ENCODE measurements at regions not wholly inside any gene's neighbourhood (a gene's known extent, or its start where the extent isn't known, plus 50 kb on each side); places are given as distances from the start of the nearest gene placed in this dataset.

GRCh38 chr3:151935446-151935845, 62.0 kb downstream of the SUCNR1 start:
- Mint-ChIP-seq H3K36me3 (ENCODE audit: low read depth) (no peaks in the 10 kb centered on the region), H3K4me1 (ENCODE audit: low read depth) (no peaks in the 10 kb centered on the region), H3K27me3 (no peaks in the 10 kb centered on the region), H3K4me3 (no peak overlapping the region), H3K27ac (no peak overlapping the region), H3K9me3 (no peaks in the 10 kb centered on the region)

GRCh38 chr3:151940481-151940880, 67.0 kb downstream of the SUCNR1 start:
- H3K36me3 Mint-ChIP-seq (ENCODE audit: low read depth) = no peaks in the 10 kb centered on the region
- H3K27ac Mint-ChIP-seq = no peak overlapping the region
- H3K4me1 Mint-ChIP-seq (ENCODE audit: low read depth) = no peaks in the 10 kb centered on the region
- no peak overlapping the region for H3K4me3 Mint-ChIP-seq
- no peaks in the 10 kb centered on the region for H3K9me3 Mint-ChIP-seq
- H3K27me3 Mint-ChIP-seq = no peaks in the 10 kb centered on the region

- no peaks in the 10 kb centered on the region for H3K36me3 Mint-ChIP-seq (ENCODE audit: low read depth)
- no peak overlapping the region for H3K4me3 Mint-ChIP-seq
- H3K27me3 Mint-ChIP-seq = peaks cover 3% of the 10 kb centered on the region
- H3K4me1 Mint-ChIP-seq (ENCODE audit: low read depth) = no peaks in the 10 kb centered on the region
- no peak overlapping the region for H3K27ac Mint-ChIP-seq
- H3K9me3 Mint-ChIP-seq = no peaks in the 10 kb centered on the region
Measured at GRCh38 chr3:151943539-151943938, 70.1 kb downstream of the SUCNR1 start.

GRCh38 chr3:151944356-151944755, 70.9 kb downstream of the SUCNR1 start:
- Mint-ChIP-seq H3K4me1 (ENCODE audit: low read depth) (no peaks in the 10 kb centered on the region), H3K27ac (no peak overlapping the region), H3K36me3 (ENCODE audit: low read depth) (no peaks in the 10 kb centered on the region), H3K4me3 (no peak overlapping the region), H3K9me3 (no peaks in the 10 kb centered on the region), H3K27me3 (peaks cover 5% of the 10 kb centered on the region)

- Mint-ChIP-seq H3K36me3 (ENCODE audit: low read depth) (no peaks in the 10 kb centered on the region), H3K9me3 (no peaks in the 10 kb centered on the region), H3K27ac (no peak overlapping the region), H3K27me3 (peaks cover 10% of the 10 kb centered on the region), H3K4me3 (no peak overlapping the region), H3K4me1 (ENCODE audit: low read depth) (no peaks in the 10 kb centered on the region)
Measured at GRCh38 chr3:151946606-151947005, 73.2 kb downstream of the SUCNR1 start.

- H3K27me3 Mint-ChIP-seq = peaks cover 10% of the 10 kb centered on the region
Measured at GRCh38 chr3:151949706-151950105, 76.3 kb downstream of the SUCNR1 start.

GRCh38 chr3:151955356-151955755, 81.9 kb downstream of the SUCNR1 start:
- no peak overlapping the region for H3K27ac Mint-ChIP-seq
- H3K9me3 Mint-ChIP-seq = no peaks in the 10 kb centered on the region
- H3K4me1 Mint-ChIP-seq (ENCODE audit: low read depth) = no peaks in the 10 kb centered on the region
- H3K27me3 Mint-ChIP-seq = no peaks in the 10 kb centered on the region
- H3K4me3 Mint-ChIP-seq = no peak overlapping the region
- H3K36me3 Mint-ChIP-seq (ENCODE audit: low read depth) = no peaks in the 10 kb centered on the region

More at GRCh38 chr3:151949706-151950105, 76.3 kb downstream of the SUCNR1 start:
- H3K9me3 Mint-ChIP-seq = no peaks in the 10 kb centered on the region
- H3K4me3 Mint-ChIP-seq = no peak overlapping the region
- H3K36me3 Mint-ChIP-seq (ENCODE audit: low read depth) = no peaks in the 10 kb centered on the region
- H3K4me1 Mint-ChIP-seq (ENCODE audit: low read depth) = no peaks in the 10 kb centered on the region
- no peak overlapping the region for H3K27ac Mint-ChIP-seq

- no peak overlapping the region for H3K4me3 Mint-ChIP-seq
- no peaks in the 10 kb centered on the region for H3K27me3 Mint-ChIP-seq
- H3K9me3 Mint-ChIP-seq = no peaks in the 10 kb centered on the region
- no peak overlapping the region for H3K27ac Mint-ChIP-seq
- H3K36me3 Mint-ChIP-seq (ENCODE audit: low read depth) = no peaks in the 10 kb centered on the region
- no peaks in the 10 kb centered on the region for H3K4me1 Mint-ChIP-seq (ENCODE audit: low read depth)
Measured at GRCh38 chr3:151960961-151961580, 87.6 kb downstream of the SUCNR1 start.

GRCh38 chr3:151962352-151962751, 88.9 kb downstream of the SUCNR1 start:
- no peaks in the 10 kb centered on the region for H3K4me1 Mint-ChIP-seq (ENCODE audit: low read depth)
- H3K4me3 Mint-ChIP-seq = no peak overlapping the region
- no peaks in the 10 kb centered on the region for H3K9me3 Mint-ChIP-seq
- no peaks in the 10 kb centered on the region for H3K27me3 Mint-ChIP-seq
- no peaks in the 10 kb centered on the region for H3K36me3 Mint-ChIP-seq (ENCODE audit: low read depth)
- no peak overlapping the region for H3K27ac Mint-ChIP-seq

GRCh38 chr3:151962912-151963311, 89.5 kb downstream of the SUCNR1 start:
- H3K36me3 Mint-ChIP-seq (ENCODE audit: low read depth) = no peaks in the 10 kb centered on the region
- H3K4me3 Mint-ChIP-seq = no peak overlapping the region
- no peak overlapping the region for H3K27ac Mint-ChIP-seq

GRCh38 chr3:151964743-151965142, 91.3 kb downstream of the SUCNR1 start:
- Mint-ChIP-seq H3K4me3 (no peak overlapping the region), H3K4me1 (ENCODE audit: low read depth) (no peaks in the 10 kb centered on the region), H3K36me3 (ENCODE audit: low read depth) (no peaks in the 10 kb centered on the region), H3K27ac (no peak overlapping the region), H3K9me3 (no peaks in the 10 kb centered on the region), H3K27me3 (no peaks in the 10 kb centered on the region)

More at GRCh38 chr3:151962912-151963311, 89.5 kb downstream of the SUCNR1 start:
- Mint-ChIP-seq H3K9me3 (no peaks in the 10 kb centered on the region), H3K4me1 (ENCODE audit: low read depth) (no peaks in the 10 kb centered on the region), H3K27me3 (no peaks in the 10 kb centered on the region)

- H3K4me3 Mint-ChIP-seq = no peak overlapping the region
- H3K36me3 Mint-ChIP-seq (ENCODE audit: low read depth) = no peaks in the 10 kb centered on the region
- H3K27ac Mint-ChIP-seq = no peak overlapping the region
- no peaks in the 10 kb centered on the region for H3K27me3 Mint-ChIP-seq
- H3K9me3 Mint-ChIP-seq = no peaks in the 10 kb centered on the region
- H3K4me1 Mint-ChIP-seq (ENCODE audit: low read depth) = no peaks in the 10 kb centered on the region
Measured at GRCh38 chr3:151969026-151969642, 95.7 kb downstream of the SUCNR1 start.

- Mint-ChIP-seq H3K4me1 (ENCODE audit: low read depth) (peaks cover 5% of the 10 kb centered on the region), H3K4me3 (no peak overlapping the region), H3K27ac (no peak overlapping the region), H3K9me3 (no peaks in the 10 kb centered on the region), H3K36me3 (ENCODE audit: low read depth) (no peaks in the 10 kb centered on the region), H3K27me3 (no peaks in the 10 kb centered on the region)
Measured at GRCh38 chr3:151971814-151972579, 98.6 kb downstream of the SUCNR1 start.

- Mint-ChIP-seq H3K27ac (no peak overlapping the region), H3K9me3 (no peaks in the 10 kb centered on the region), H3K4me1 (ENCODE audit: low read depth) (peaks cover 5% of the 10 kb centered on the region), H3K27me3 (no peaks in the 10 kb centered on the region), H3K36me3 (ENCODE audit: low read depth) (no peaks in the 10 kb centered on the region), H3K4me3 (no peak overlapping the region)
Measured at GRCh38 chr3:151974067-151974466, 100.6 kb downstream of the SUCNR1 start.

- Mint-ChIP-seq H3K27ac (no peak overlapping the region), H3K4me3 (no peak overlapping the region), H3K9me3 (no peaks in the 10 kb centered on the region), H3K4me1 (ENCODE audit: low read depth) (peaks cover 5% of the 10 kb centered on the region), H3K36me3 (ENCODE audit: low read depth) (no peaks in the 10 kb centered on the region), H3K27me3 (no peaks in the 10 kb centered on the region)
Measured at GRCh38 chr3:151976211-151977050, 103.0 kb downstream of the SUCNR1 start.

Data from stimulated activated naive CD8-positive, alpha-beta T cell treated with anti-CD3 and anti-CD28 coated beads, Interleukin-15, Interleukin-2, amounts not matched to agents 100 ng/mL and 50 ng/mL, for 24 hours (primary cell).